ENCODE measurements at regions not wholly inside any gene's neighbourhood (a gene's known extent, or its start where the extent isn't known, plus 50 kb on each side); places are given as distances from the start of the nearest gene placed in this dataset.
"Not testable (repeated sequence)": the region's sequence is repeated elsewhere in the genome, so short reads cannot be mapped to it uniquely, and the experiment has no call there.

DNA sequence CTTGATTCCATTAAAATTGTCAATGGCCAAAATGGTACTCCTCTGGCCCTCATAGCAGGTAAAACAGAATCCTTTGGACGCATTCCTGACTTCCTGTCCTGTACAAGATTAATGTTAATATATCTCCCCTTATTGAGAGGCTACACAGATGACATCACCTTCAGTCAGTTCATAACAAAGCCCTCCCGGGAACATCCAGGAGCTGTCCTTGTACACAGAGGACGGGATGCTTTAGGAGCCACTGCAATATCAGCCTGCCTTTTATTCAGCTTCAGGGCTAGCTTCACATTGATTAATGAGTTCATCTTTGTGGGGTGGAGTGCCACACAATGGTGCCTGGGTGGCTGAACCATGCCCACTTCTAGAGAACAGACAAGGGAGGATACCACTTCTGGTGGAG, 235.1 kb downstream of the NRIP1 start:
- Histone ChIP-seq H3K4me3 (ENCODE audit: low read length in 3 of 3) (no peak overlapping the region), H3K9ac (ENCODE audit: low read depth in 1 of 3, low read length in 3 of 3) (no peak overlapping the region), H3K27me3 (ENCODE audit: control insufficient read depth in 3 of 3, insufficient read depth in 3 of 3, low read length in 3 of 3) (no peaks in the 10 kb centered on the region), H3K36me3 (ENCODE audit: control insufficient read depth in 3 of 3, insufficient read depth in 3 of 3, low read length in 3 of 3) (no peaks in the 10 kb centered on the region), H3K9me3 (ENCODE audit: control insufficient read depth in 3 of 3, low read length in 3 of 3) (no peaks in the 10 kb centered on the region), H3K4me1 (ENCODE audit: control insufficient read depth in 3 of 3, insufficient read depth in 3 of 3, low read length in 3 of 3) (no peaks in the 10 kb centered on the region), H3K27ac (ENCODE audit: low read depth, low read length) (no peak overlapping the region)

DNA sequence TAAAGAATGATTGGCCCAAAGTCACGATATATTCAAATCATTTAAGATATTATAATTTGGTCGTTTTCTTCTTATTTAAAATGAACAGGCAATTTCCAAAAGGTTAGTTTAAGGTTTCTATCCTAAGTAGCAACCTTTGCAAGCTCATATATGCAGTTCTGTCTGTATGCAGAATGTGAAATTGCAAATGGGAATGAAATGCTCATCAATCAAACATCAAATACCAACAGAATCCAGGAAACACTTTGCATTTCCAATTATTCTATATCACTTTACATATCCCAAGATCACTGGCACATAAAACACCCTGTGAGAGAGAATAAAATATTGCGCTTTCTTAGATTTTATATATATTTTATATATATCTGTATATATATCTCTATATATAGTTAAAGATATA, 237.3 kb downstream of the NRIP1 start:
- H3K27ac ChIP-seq (ENCODE audit: low read depth, low read length): no peak overlapping the region
- no peaks in the 10 kb centered on the region for H3K4me1 ChIP-seq (ENCODE audit: control insufficient read depth in 3 of 3, insufficient read depth in 3 of 3, low read length in 3 of 3)
- no peaks in the 10 kb centered on the region for H3K9me3 ChIP-seq (ENCODE audit: control insufficient read depth in 3 of 3, low read length in 3 of 3)
- H3K9ac ChIP-seq (ENCODE audit: low read depth in 1 of 3, low read length in 3 of 3): no peak overlapping the region
- H3K36me3 ChIP-seq (ENCODE audit: control insufficient read depth in 3 of 3, insufficient read depth in 3 of 3, low read length in 3 of 3): no peaks in the 10 kb centered on the region
- no peaks in the 10 kb centered on the region for H3K27me3 ChIP-seq (ENCODE audit: control insufficient read depth in 3 of 3, insufficient read depth in 3 of 3, low read length in 3 of 3)
- H3K4me3 ChIP-seq (ENCODE audit: low read length in 3 of 3): no peak overlapping the region

DNA sequence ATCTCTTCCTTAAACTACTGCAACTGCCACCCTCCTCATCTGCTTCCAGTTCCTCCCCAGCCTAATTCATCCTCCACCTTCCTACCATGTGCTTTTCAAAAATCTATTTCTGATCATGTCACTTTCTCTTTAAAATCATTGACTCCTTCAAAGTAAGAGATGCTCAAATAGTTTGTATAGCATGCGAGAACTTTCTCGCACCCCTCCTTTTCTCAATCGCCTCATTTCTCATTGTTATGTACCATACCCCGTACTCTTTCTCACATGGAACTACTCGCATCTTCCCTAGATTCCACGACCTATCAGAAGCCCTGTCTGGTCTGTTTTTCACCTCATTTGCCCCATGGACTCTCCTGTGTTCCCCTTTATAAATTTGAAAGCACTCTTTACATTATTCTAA, 238.2 kb downstream of the NRIP1 start:
- Histone ChIP-seq H3K9ac (ENCODE audit: low read depth in 1 of 3, low read length in 3 of 3) (no peak overlapping the region), H3K4me3 (ENCODE audit: low read length in 3 of 3) (no peak overlapping the region), H3K9me3 (ENCODE audit: control insufficient read depth in 3 of 3, low read length in 3 of 3) (no peaks in the 10 kb centered on the region), H3K27me3 (ENCODE audit: control insufficient read depth in 3 of 3, insufficient read depth in 3 of 3, low read length in 3 of 3) (no peaks in the 10 kb centered on the region), H3K27ac (ENCODE audit: low read depth, low read length) (no peak overlapping the region), H3K4me1 (ENCODE audit: control insufficient read depth in 3 of 3, insufficient read depth in 3 of 3, low read length in 3 of 3) (no peaks in the 10 kb centered on the region), H3K36me3 (ENCODE audit: control insufficient read depth in 3 of 3, insufficient read depth in 3 of 3, low read length in 3 of 3) (no peaks in the 10 kb centered on the region)

DNA sequence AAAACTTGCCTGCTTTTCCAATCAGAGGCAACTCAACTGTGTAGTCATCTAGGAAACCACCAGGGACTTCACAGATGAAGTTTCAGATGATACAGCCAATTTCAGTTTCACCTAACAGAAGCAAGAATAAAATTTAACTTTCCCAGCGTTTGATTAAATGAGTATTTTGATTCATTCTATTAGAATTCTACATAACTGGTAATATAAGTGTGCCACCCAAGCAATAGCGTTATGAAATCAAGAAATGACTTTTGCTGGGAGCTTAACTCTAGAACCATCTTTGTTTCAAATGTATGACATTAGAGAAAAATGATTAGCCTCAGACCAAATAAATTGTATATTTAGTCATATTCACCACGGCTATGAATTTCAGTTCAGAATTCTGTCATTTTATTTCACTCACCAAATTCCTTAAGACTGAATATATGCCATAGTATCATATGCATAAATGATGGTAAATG, 239.3 kb downstream of the NRIP1 start:
- H3K4me1 ChIP-seq (ENCODE audit: control insufficient read depth in 3 of 3, insufficient read depth in 3 of 3, low read length in 3 of 3): no peaks in the 10 kb centered on the region

DNA sequence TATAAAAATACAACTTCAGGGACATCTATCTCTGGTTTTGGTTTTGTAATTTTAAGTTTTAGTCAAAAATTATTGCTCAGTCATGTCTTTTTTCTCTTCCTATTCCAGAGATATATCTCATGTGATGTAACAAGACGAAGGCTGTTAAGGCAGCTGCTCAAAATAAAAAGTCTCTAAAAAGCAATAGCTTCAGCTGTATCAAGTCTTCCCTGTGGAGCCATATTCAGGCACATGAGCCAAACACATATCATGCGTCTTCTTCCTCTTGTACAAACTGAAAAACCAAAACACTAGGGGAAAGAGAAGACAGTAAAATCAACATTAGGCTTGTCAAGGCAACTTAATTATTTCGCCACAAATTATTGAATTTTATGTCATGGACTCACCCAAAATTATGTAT, 240.7 kb downstream of the NRIP1 start:
- H3K9me3 ChIP-seq (ENCODE audit: control insufficient read depth in 3 of 3, low read length in 3 of 3): no peaks in the 10 kb centered on the region
- no peak overlapping the region for H3K27ac ChIP-seq (ENCODE audit: low read depth, low read length)
- no peaks in the 10 kb centered on the region for H3K27me3 ChIP-seq (ENCODE audit: control insufficient read depth in 3 of 3, insufficient read depth in 3 of 3, low read length in 3 of 3)
- no peaks in the 10 kb centered on the region for H3K4me1 ChIP-seq (ENCODE audit: control insufficient read depth in 3 of 3, insufficient read depth in 3 of 3, low read length in 3 of 3)
- no peaks in the 10 kb centered on the region for H3K36me3 ChIP-seq (ENCODE audit: control insufficient read depth in 3 of 3, insufficient read depth in 3 of 3, low read length in 3 of 3)
- no peak overlapping the region for H3K4me3 ChIP-seq (ENCODE audit: low read length in 3 of 3)
- H3K9ac ChIP-seq (ENCODE audit: low read depth in 1 of 3, low read length in 3 of 3): no peak overlapping the region

More for the DNA sequence above, 239.3 kb downstream of the NRIP1 start:
- no peaks in the 10 kb centered on the region for H3K36me3 ChIP-seq (ENCODE audit: control insufficient read depth in 3 of 3, insufficient read depth in 3 of 3, low read length in 3 of 3)
- no peaks in the 10 kb centered on the region for H3K9me3 ChIP-seq (ENCODE audit: control insufficient read depth in 3 of 3, low read length in 3 of 3)
- H3K27me3 ChIP-seq (ENCODE audit: control insufficient read depth in 3 of 3, insufficient read depth in 3 of 3, low read length in 3 of 3): no peaks in the 10 kb centered on the region
- H3K4me3 ChIP-seq (ENCODE audit: low read length in 3 of 3): no peak overlapping the region
- no peak overlapping the region for H3K9ac ChIP-seq (ENCODE audit: low read depth in 1 of 3, low read length in 3 of 3)
- no peak overlapping the region for H3K27ac ChIP-seq (ENCODE audit: low read depth, low read length)

DNA sequence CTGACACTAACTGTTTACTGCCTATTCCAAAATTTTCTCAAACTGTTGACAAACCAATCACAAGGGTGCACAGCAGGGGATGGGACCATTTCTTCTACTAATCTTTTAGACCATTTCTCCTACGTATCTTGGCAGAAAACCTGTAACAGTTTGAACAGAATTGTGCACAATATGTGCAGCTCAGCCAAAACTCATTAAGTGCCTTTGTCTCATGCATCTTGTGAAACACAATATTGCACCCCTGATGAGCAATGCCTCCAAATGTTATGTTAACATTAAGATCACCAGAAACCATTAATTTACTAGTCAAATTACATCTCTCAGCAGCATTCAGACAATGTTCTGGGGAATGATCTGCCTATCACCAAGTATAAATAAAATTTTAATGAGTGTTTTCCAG, 247.5 kb downstream of the NRIP1 start:
- H3K27ac ChIP-seq (ENCODE audit: low read depth, low read length): no peak overlapping the region
- H3K27me3 ChIP-seq (ENCODE audit: control insufficient read depth in 3 of 3, insufficient read depth in 3 of 3, low read length in 3 of 3): no peaks in the 10 kb centered on the region
- no peaks in the 10 kb centered on the region for H3K4me1 ChIP-seq (ENCODE audit: control insufficient read depth in 3 of 3, insufficient read depth in 3 of 3, low read length in 3 of 3)
- no peaks in the 10 kb centered on the region for H3K9me3 ChIP-seq (ENCODE audit: control insufficient read depth in 3 of 3, low read length in 3 of 3)
- no peak overlapping the region for H3K4me3 ChIP-seq (ENCODE audit: low read length in 3 of 3)
- no peaks in the 10 kb centered on the region for H3K36me3 ChIP-seq (ENCODE audit: control insufficient read depth in 3 of 3, insufficient read depth in 3 of 3, low read length in 3 of 3)
- no peak overlapping the region for H3K9ac ChIP-seq (ENCODE audit: low read depth in 1 of 3, low read length in 3 of 3)

DNA sequence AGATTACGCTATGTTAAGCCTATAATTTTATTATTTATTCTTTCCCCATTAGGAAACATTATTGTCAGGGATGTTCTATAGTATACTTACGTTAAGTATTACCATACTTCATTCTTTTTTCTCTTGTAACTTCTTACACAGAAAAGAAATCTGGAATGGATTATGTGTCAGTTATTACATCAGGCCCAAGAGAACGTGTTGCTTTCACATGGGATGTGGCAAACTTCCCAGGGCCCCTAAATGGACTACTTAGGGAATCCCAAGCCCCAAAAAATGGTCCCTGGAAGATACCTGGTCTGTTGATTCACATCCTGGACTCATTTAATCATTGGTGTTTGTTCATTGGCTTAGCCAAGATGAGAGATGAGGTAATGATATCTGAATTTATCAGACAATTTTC, 249.8 kb downstream of the NRIP1 start:
- H3K9ac ChIP-seq (ENCODE audit: low read depth in 1 of 3, low read length in 3 of 3): no peak overlapping the region
- no peaks in the 10 kb centered on the region for H3K36me3 ChIP-seq (ENCODE audit: control insufficient read depth in 3 of 3, insufficient read depth in 3 of 3, low read length in 3 of 3)
- no peak overlapping the region for H3K27ac ChIP-seq (ENCODE audit: low read depth, low read length)
- H3K4me1 ChIP-seq (ENCODE audit: control insufficient read depth in 3 of 3, insufficient read depth in 3 of 3, low read length in 3 of 3): no peaks in the 10 kb centered on the region
- H3K9me3 ChIP-seq (ENCODE audit: control insufficient read depth in 3 of 3, low read length in 3 of 3): no peaks in the 10 kb centered on the region
- no peak overlapping the region for H3K4me3 ChIP-seq (ENCODE audit: low read length in 3 of 3)
- no peaks in the 10 kb centered on the region for H3K27me3 ChIP-seq (ENCODE audit: control insufficient read depth in 3 of 3, insufficient read depth in 3 of 3, low read length in 3 of 3)

DNA sequence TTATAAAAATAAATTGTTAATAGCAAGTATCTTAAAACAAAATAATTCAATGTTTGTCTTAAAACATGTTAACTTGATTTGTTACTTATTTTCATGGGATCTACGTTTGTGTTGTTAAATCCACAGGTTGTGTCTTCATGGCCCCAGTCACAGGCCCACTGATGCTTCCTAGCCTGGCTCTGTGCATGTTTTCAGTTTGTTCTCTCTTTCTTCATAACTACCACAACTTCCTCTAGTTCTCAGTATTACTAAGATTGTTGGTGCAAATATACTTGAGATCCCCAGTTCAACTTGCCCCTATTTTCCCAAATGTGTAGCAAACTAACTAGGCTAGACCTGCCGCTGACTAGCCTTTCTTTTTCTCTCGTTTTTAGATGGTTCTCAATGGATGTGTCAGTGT, 250.5 kb downstream of the NRIP1 start:
- Histone ChIP-seq H3K4me1 (ENCODE audit: control insufficient read depth in 3 of 3, insufficient read depth in 3 of 3, low read length in 3 of 3) (no peaks in the 10 kb centered on the region), H3K9ac (ENCODE audit: low read depth in 1 of 3, low read length in 3 of 3) (no peak overlapping the region), H3K27me3 (ENCODE audit: control insufficient read depth in 3 of 3, insufficient read depth in 3 of 3, low read length in 3 of 3) (no peaks in the 10 kb centered on the region), H3K9me3 (ENCODE audit: control insufficient read depth in 3 of 3, low read length in 3 of 3) (no peaks in the 10 kb centered on the region), H3K27ac (ENCODE audit: low read depth, low read length) (no peak overlapping the region), H3K36me3 (ENCODE audit: control insufficient read depth in 3 of 3, insufficient read depth in 3 of 3, low read length in 3 of 3) (no peaks in the 10 kb centered on the region), H3K4me3 (ENCODE audit: low read length in 3 of 3) (no peak overlapping the region)

DNA sequence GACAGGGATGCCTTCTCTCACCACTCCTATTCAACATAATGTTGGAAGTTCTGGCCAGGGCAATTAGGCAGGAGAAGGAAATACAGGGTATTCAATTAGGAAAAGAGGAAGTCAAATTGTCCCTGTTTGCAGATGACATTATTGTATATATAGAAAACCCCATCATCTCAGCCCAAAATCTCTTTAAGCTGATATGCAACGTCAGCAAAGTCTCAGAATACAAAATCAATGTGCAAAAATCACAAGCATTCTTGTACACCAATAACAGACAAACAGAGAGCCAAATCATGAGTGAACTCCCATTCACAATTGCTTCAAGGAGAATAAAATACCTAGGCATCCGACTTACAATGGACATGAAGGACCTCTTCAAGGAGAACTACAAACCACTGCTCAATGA, 258.1 kb upstream of the SAMSN1 start:
- not testable (repeated sequence) for H3K9me3 ChIP-seq (ENCODE audit: control insufficient read depth in 3 of 3, low read length in 3 of 3); H3K4me1 ChIP-seq (ENCODE audit: control insufficient read depth in 3 of 3, insufficient read depth in 3 of 3, low read length in 3 of 3); H3K36me3 ChIP-seq (ENCODE audit: control insufficient read depth in 3 of 3, insufficient read depth in 3 of 3, low read length in 3 of 3); H3K27me3 ChIP-seq (ENCODE audit: control insufficient read depth in 3 of 3, insufficient read depth in 3 of 3, low read length in 3 of 3); H3K4me3 ChIP-seq (ENCODE audit: low read length in 3 of 3); H3K27ac ChIP-seq (ENCODE audit: low read depth, low read length); H3K9ac ChIP-seq (ENCODE audit: low read depth in 1 of 3, low read length in 3 of 3)

DNA sequence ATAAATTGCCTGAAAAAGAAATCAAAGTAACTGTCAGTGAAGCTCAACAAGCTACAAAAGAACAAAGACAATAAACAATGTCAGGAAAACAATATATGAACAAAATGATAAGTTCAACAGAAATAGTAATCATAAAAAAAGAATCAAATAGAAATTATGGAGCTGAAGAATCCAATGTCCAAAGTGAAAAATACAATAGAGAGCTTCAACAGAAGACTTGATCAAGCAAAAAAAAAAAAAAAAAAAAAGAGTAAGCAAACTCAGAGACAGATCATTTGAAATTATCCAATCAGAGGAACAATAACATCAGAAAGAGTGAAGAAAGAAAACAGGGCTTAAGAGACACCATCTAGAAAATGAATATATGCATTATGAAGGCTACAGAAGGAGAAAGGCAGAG, 251.4 kb upstream of the SAMSN1 start:
- Histone ChIP-seq H3K27ac (ENCODE audit: low read depth, low read length) (no peak overlapping the region), H3K36me3 (ENCODE audit: control insufficient read depth in 3 of 3, insufficient read depth in 3 of 3, low read length in 3 of 3) (no peaks in the 10 kb centered on the region), H3K9me3 (ENCODE audit: control insufficient read depth in 3 of 3, low read length in 3 of 3) (peaks cover 0 to 10% (median 3%) of the 10 kb centered on the region in 3 donors), H3K9ac (ENCODE audit: low read depth in 1 of 3, low read length in 3 of 3) (no peak overlapping the region), H3K4me1 (ENCODE audit: control insufficient read depth in 3 of 3, insufficient read depth in 3 of 3, low read length in 3 of 3) (no peaks in the 10 kb centered on the region), H3K4me3 (ENCODE audit: low read length in 3 of 3) (no peak overlapping the region), H3K27me3 (ENCODE audit: control insufficient read depth in 3 of 3, insufficient read depth in 3 of 3, low read length in 3 of 3) (no peaks in the 10 kb centered on the region)

DNA sequence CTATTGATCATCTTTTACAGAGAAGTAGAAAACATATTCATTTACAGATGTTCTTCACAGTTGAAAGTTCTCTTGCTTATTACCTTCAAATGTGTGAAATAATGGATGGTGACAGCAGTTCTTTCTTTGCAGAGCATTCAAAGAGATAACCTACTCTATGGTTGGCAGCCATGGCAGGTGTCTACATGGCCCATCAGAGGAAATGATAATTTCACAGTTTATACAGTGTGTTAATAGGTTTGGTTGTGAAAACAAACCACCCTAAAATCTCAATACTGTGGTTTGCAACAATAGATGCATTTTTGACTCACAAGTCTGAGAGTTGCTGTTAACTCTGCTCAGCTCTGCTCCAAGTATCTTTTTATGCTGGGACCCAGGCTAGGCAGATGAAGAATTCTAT, 241.2 kb upstream of the SAMSN1 start:
- Histone ChIP-seq H3K9me3 (ENCODE audit: control insufficient read depth in 3 of 3, low read length in 3 of 3) (no peaks in the 10 kb centered on the region), H3K4me3 (ENCODE audit: low read length in 3 of 3) (no peak overlapping the region), H3K36me3 (ENCODE audit: control insufficient read depth in 3 of 3, insufficient read depth in 3 of 3, low read length in 3 of 3) (no peaks in the 10 kb centered on the region), H3K9ac (ENCODE audit: low read depth in 1 of 3, low read length in 3 of 3) (no peak overlapping the region), H3K27me3 (ENCODE audit: control insufficient read depth in 3 of 3, insufficient read depth in 3 of 3, low read length in 3 of 3) (no peaks in the 10 kb centered on the region), H3K27ac (ENCODE audit: low read depth, low read length) (no peak overlapping the region), H3K4me1 (ENCODE audit: control insufficient read depth in 3 of 3, insufficient read depth in 3 of 3, low read length in 3 of 3) (no peaks in the 10 kb centered on the region)

Measured in skeletal muscle tissue (tissue), 3 donors.